Astrocyte of the cerebellum (primary cell): ENCODE measurements at regions not wholly inside any gene's neighbourhood (a gene's known extent, or its start where the extent isn't known, plus 50 kb on each side); places are given as distances from the start of the nearest gene placed in this dataset.

Experiments used
- DNase-seq: peaks from one replicate; pipeline ENCODE4 v3.0.0-alpha.2; 2011; ENCODE audit warnings: low read depth
- H3K4me3 ChIP-seq: 2 replicates; pipeline ENCODE4 v1.5.1; 2011; ENCODE audit warnings: mild to moderate bottlenecking, low read depth, low read length, moderate library complexity
- in situ Hi-C: cut with HindIII; loops from 2 replicates; pipeline ENCODE4 v1.10.0; 2017; ENCODE audit warnings: low sequenced_read_pairs
- TF ChIP-seq, protein P1 (sequence below): IDR thresholded peaks from 2 replicates; pipeline ENCODE4 v1.5.1; 2012; ENCODE audit warnings: low read length, low read depth, moderate library complexity, mild to moderate bottlenecking; ENCODE audit errors: missing control alignments

DNA sequence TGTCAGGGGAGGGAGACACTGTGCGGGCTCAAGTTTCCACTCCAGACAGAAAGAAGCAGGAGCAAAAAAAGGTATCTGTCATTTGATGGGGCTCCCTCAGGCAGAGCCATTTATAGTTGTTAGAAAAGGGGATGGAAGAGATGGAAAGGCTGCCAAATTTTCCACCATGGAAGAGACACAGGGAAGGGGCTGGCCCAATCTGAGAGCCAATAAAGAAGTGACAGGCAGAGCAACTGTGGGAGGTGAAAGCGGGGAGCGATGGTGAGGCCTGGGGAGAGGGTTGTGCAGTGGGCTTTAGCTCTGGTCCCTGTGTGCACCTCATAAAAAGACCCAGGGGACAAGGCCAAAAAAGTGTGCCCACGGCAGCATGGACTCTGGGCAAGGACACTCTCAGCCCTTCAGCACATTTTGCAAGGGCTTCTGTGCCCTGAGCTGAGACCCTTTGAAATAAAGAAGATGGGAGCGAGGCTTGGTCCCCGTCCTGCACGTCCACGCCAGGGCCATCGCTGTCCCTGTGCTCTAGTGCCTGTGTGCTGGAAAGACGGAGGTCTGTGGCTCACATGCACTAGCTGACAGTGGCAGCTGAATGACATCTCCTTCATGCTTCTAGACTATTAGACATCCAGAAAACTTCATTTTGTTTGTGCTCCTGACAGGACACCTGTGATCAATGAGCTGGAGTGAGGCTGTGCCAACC is 456.7 kb upstream of the HS6ST1 start:
- in situ Hi-C loops = no loop called here
- DNase-seq = no peak
- H3K4me3 ChIP-seq = no peak overlapping the region
- TF ChIP-seq, protein P1, sequence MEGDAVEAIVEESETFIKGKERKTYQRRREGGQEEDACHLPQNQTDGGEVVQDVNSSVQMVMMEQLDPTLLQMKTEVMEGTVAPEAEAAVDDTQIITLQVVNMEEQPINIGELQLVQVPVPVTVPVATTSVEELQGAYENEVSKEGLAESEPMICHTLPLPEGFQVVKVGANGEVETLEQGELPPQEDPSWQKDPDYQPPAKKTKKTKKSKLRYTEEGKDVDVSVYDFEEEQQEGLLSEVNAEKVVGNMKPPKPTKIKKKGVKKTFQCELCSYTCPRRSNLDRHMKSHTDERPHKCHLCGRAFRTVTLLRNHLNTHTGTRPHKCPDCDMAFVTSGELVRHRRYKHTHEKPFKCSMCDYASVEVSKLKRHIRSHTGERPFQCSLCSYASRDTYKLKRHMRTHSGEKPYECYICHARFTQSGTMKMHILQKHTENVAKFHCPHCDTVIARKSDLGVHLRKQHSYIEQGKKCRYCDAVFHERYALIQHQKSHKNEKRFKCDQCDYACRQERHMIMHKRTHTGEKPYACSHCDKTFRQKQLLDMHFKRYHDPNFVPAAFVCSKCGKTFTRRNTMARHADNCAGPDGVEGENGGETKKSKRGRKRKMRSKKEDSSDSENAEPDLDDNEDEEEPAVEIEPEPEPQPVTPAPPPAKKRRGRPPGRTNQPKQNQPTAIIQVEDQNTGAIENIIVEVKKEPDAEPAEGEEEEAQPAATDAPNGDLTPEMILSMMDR = no peak

DNA sequence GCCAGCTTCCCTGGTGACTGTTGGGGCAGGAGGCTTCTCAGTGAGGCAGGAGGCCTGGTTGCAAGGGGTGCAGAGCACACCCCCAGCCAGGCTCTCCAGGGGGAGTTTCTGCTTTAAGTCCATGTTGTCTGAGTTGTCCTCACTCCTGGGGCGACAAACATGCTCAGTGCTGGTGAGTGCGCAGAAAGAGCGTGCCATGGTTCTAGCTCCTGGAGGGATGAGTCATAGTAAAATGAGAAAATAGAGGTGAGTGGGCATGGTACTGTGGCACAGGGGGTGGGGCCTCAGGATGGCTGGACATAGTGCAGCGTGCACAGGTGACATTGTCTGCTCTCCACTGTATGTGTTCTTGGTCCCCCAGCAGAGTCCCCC is 457.2 kb upstream of the HS6ST1 start:
- in situ Hi-C loops = no loop called here
- no peak overlapping the region for H3K4me3 ChIP-seq
- TF ChIP-seq, protein P1 = no peak
- DNase-seq = no peak

DNA sequence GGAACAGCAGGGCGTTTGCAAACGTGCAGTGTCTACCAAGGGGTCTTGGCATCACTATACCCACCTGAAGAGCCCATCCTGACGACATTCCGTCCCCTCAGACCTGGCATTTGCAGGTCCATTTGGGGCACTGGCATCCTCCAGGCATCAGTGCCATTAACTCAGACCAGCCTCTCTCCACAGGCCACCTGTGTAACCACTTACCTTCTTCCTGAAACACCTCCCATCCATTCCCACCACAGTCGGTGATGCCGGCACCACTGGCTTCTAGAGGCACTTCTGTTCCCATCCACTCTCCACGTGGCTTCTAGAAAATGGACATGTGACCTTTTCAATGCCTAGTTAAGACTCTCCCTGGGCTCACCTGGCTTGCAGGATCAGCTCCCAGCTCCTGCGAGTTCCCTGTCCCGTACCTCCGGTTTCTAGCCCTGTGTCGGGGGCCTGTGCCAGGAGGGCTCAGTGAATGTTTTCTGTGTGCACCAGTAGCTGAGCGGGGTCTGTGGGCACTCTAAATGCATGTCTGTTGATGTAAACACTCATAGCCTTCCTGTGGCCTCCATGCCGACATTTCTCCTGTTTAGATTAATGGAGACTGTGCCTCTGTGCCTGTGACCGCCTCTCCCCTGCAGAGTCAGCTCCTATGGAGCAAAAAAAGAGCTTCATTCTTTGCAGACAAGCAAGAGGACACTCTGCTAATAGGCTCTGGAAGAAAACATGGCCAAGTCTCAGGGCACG is 458.0 kb upstream of the HS6ST1 start:
- TF ChIP-seq, protein P1 = no peak
- no peak overlapping the region for H3K4me3 ChIP-seq
- DNase-seq = no peak
- in situ Hi-C loops = no loop called here

DNA sequence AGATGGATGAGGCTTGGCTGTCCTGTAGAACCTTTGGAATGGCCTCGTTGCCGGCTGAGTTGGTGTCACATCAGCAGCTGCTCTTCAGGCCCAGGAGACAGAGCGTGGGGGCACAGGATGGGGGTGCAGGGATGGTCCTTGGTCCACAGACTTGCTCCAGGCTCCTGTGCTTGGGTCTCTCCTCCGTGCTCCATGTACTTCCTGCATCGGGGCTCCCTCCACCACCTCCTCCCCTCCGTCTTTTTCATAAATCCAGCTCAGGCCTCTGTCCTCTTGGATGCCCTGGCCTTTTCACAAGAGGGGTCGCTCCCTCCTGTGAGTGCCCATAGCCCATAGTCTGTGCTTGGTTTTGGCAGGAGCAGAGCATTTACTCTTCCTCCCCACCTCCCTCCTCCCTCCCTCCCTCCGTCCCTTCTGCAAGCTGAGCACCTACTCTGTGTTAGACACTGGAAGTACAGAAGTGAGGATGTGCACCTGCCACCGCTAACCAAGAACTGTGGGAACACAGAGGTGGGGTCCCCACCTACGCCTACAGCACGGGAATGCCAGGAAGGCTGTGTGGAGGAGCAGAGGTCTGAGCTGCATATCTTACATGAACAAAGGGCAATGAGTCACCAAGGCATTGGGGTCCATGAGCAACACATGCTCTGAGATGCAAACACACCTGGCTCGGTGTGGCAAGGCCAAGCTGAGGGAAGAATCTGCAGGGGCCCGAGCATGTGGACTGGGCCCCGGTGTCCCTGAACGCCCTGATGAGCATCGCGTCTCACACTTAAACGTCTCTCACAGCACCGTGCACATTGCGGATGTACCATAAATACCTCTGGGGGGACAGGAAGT is 458.7 kb upstream of the HS6ST1 start:
- in situ Hi-C loops = no loop called here
- TF ChIP-seq, protein P1 = no peak
- H3K4me3 ChIP-seq = no peak overlapping the region
- no peak for DNase-seq

DNA sequence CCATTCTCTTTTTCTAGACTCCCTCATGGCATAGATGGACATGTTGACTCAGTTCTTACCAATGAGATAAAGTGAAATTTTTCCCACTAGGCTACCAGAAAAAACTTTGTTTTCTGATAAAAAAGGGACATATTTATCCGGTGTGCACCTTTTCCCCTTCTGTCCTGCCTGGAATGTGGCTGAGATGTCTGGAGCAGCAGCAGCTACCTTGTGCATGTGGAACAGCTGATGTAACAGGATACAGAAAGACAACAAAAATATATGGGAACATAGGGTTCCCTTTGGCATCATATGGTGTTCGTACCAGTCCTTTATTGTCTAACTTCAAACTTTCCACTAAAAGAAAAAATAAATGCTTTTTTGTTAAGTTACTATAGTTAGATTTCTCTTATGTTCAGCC is 460.2 kb upstream of the HS6ST1 start:
- no peak overlapping the region for H3K4me3 ChIP-seq
- in situ Hi-C loops = no loop called here
- DNase-seq = no peak
- TF ChIP-seq, protein P1 = no peak

DNA sequence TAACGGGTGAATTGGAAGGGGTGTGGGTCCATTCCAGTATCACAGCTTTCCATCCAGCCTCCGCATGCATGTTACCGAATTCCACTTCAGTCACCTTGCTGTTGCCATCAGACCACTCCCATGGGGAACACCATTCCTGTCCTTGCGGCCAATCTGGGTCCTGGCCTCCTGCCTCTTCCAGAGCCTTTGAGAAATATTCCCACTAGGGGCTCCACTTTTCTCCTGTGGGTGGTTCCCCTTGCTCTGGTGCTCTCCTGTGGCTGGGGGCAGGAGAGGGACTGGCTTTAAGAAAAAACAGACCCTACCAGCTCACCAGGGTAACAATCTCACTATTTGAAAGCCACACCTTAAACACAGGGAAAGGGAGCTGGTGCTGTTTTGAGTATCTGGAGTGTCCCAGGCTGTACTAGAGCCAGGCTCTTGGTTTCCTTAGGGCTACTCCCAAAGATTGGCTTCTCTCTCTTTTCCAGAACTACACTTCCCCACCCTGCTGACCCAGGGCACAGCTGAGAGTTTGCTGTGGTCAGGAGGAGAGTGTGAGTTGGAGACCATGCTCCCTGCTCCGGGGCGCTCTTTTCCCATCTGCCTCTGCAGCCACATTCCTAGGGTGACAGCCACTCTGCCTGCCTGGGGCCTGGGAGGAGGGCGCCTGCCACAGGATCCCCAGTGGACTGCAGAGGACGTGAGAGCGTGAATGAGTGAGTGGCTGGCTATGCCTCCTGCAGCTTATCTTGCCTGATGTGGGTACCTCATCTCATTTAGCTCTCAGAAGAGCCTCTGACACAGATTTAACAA is 460.8 kb upstream of the HS6ST1 start:
- no peak overlapping the region for H3K4me3 ChIP-seq
- TF ChIP-seq, protein P1 = no peak
- in situ Hi-C loops = no loop called here
- DNase-seq = no peak
